GM12878 (cell line): ENCODE measurements at regions not wholly inside any gene's neighbourhood (a gene's known extent, or its start where the extent isn't known, plus 50 kb on each side); places are given as distances from the start of the nearest gene placed in this dataset.

ENCODE experiments used
- ETV6 ChIP-seq, 2 experiments: fragments of 450-650 bp in 1 of 2; IDR thresholded peaks in 1 of 2; conservative IDR thresholded peaks in 1 of 2; 2 replicates each; pipeline ENCODE4 v1.6.1; 2014; ENCODE audit warnings: antibody characterized with exemption in 1 of 2, borderline replicate concordance in 1 of 2, low read depth in 1 of 2, mild to moderate bottlenecking in 1 of 2, moderate library complexity in 1 of 2
- NFIC ChIP-seq: IDR thresholded peaks from 2 replicates; pipeline ENCODE4 v1.6.1; 2012; ENCODE audit warnings: low read depth, mild to moderate bottlenecking, inconsistent platforms, low read length, moderate library complexity
- TF ChIP-seq, protein P1 (sequence below), 3 experiments: IDR thresholded peaks in 2 of 3; conservative IDR thresholded peaks in 1 of 3; 2 replicates each; pipeline ENCODE4 v1.5.1; 2011; ENCODE audit warnings: low read depth in 3 of 3, low read length in 3 of 3, mild to moderate bottlenecking in 3 of 3, control low read depth in 2 of 3, moderate library complexity in 2 of 3, inconsistent platforms in 1 of 3, mixed read lengths in 1 of 3; ENCODE audit not compliant: control insufficient read depth in 2 of 3, insufficient read depth in 1 of 3; ENCODE audit errors: extremely low read depth in 1 of 3
- TF ChIP-seq, protein P2 (sequence below): IDR thresholded peaks from 2 replicates; pipeline ENCODE4 v1.6.1; 2012; ENCODE audit warnings: low read depth, low read length, improper control_type of control experiment

DNA sequence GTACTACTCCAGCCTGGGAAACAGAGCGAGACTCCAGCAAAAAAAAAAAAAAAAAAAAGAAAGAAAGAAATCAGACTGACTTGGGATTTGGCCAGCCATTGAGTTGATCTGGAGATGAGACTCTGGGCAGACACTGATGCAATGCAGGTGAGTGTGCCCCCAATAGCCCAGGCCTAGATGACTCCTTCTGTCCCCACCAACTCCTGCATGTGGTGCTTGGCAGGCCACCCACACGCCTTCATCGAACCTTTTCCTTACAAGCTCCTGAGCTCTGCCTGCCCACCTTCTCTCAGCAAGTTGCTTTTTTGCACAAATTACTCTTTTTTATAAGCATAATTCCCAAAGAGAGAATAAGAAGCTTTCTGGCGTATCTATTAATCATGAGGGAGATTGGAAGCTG lies 97.9 kb upstream of the MBNL2 start:
- TF ChIP-seq, protein P1, sequence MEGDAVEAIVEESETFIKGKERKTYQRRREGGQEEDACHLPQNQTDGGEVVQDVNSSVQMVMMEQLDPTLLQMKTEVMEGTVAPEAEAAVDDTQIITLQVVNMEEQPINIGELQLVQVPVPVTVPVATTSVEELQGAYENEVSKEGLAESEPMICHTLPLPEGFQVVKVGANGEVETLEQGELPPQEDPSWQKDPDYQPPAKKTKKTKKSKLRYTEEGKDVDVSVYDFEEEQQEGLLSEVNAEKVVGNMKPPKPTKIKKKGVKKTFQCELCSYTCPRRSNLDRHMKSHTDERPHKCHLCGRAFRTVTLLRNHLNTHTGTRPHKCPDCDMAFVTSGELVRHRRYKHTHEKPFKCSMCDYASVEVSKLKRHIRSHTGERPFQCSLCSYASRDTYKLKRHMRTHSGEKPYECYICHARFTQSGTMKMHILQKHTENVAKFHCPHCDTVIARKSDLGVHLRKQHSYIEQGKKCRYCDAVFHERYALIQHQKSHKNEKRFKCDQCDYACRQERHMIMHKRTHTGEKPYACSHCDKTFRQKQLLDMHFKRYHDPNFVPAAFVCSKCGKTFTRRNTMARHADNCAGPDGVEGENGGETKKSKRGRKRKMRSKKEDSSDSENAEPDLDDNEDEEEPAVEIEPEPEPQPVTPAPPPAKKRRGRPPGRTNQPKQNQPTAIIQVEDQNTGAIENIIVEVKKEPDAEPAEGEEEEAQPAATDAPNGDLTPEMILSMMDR (IDR thresholded peaks at IDR 0.05 in 2 of 3, conservative IDR thresholded peaks at IDR 0.05 in 1 of 3; ENCODE audit: control insufficient read depth in 2 of 3, extremely low read depth in 1 of 3, insufficient read depth in 1 of 3, low read depth in 3 of 3, low read length in 3 of 3), result no peak
- TF ChIP-seq NFIC (no peak), ETV6 (conservative IDR thresholded peaks at IDR 0.05 in 1 of 2, IDR thresholded peaks at IDR 0.05 in 1 of 2; ENCODE audit: borderline replicate concordance in 1 of 2, low read depth in 1 of 2) (no peak)
- TF ChIP-seq, protein P2, sequence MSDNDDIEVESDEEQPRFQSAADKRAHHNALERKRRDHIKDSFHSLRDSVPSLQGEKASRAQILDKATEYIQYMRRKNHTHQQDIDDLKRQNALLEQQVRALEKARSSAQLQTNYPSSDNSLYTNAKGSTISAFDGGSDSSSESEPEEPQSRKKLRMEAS, result no peak
